Prostate gland (tissue), 2 donors: ENCODE measurements at regions not wholly inside any gene's neighbourhood (a gene's known extent, or its start where the extent isn't known, plus 50 kb on each side); places are given as distances from the start of the nearest gene placed in this dataset.
"Not testable (repeated sequence)": the region's sequence is repeated elsewhere in the genome, so short reads cannot be mapped to it uniquely, and the experiment has no call there.

Source experiments
- DNase-seq: peaks from one replicate; pipeline ENCODE4 v3.0.0-alpha.2; 2019; ENCODE audit warnings: low spot score
- H3K27ac ChIP-seq, 2 donors: fragments of 200-600 bp; sonication (generic); 2 replicates each; pipeline ENCODE4 v1.5.1; 2017 to 2019
- H3K27me3 ChIP-seq: fragments of 200-600 bp; sonication (generic); replicated peaks from 2 replicates; pipeline ENCODE4 v1.5.1; 2019; ENCODE audit not compliant: insufficient read depth
- H3K36me3 ChIP-seq, 2 donors: fragments of 200-600 bp; sonication (generic); 1 replicate in 1 of 2; 2 replicates in 1 of 2; pipeline versions ENCODE4 v1.5.1 to v1.8.1; 2017 to 2019
- H3K4me1 ChIP-seq: fragments of 200-600 bp; sonication (generic); replicated peaks from 2 replicates; pipeline ENCODE4 v1.5.1; 2019
- H3K4me3 ChIP-seq, 2 donors: fragments of 200-600 bp; sonication (generic); 2 replicates each; pipeline ENCODE4 v1.5.1; 2017 to 2019
- H3K9me3 ChIP-seq: fragments of 200-600 bp; sonication (generic); 2 replicates; pipeline ENCODE4 v1.5.1; 2017
- CTCF ChIP-seq, 4 experiments: fragments of 200-600 bp in 2 of 4; fragments of 450-650 bp in 2 of 4; sonication (generic) in 2 of 4; IDR thresholded peaks; 1 replicate in 3 of 4; 2 replicates in 1 of 4; pipeline ENCODE4 v1.5.1; 2016 to 2019; ENCODE audit warnings: antibody characterized with exemption in 4 of 4, mild to moderate bottlenecking in 2 of 4, moderate library complexity in 2 of 4
- POLR2A ChIP-seq: fragments of 450-650 bp; IDR thresholded peaks from one replicate; pipeline ENCODE4 v1.6.1; 2016; ENCODE audit warnings: antibody characterized with exemption, mild to moderate bottlenecking
- POLR2AphosphoS5 ChIP-seq: sonication (generic); formaldehyde crosslinking; IDR thresholded peaks from one replicate; pipeline ENCODE4 v1.6.1; 2017; ENCODE audit warnings: antibody characterized with exemption
- WGBS: methylation state at CpG from one replicate; pipeline ENCODE4 v1.1.5; 2018; 5-methylcytosine and 5-hydroxymethylcytosine counted together
- intact Hi-C: fragments of 100-400 bp; cut with DNase I; formaldehyde crosslinking; loops from one replicate; pipeline ENCODE4 v1.14.2; 2022

GRCh38 chrX:117610806-117611205, 505.8 kb downstream of the KLHL13 start:
- Histone ChIP-seq H3K4me3 (no peak overlapping the region), H3K36me3 (no peaks in the 10 kb centered on the region), H3K4me1 (no peaks in the 10 kb centered on the region), H3K27ac (no peak overlapping the region), H3K9me3 (no peaks in the 10 kb centered on the region), H3K27me3 (no peaks in the 10 kb centered on the region)
- 81% methylated on average over 3 of the region's 3 CpGs for WGBS
- no peak for DNase-seq
- intact Hi-C loops, result no loop called here
- TF ChIP-seq POLR2AphosphoS5 (no peak), CTCF (IDR thresholded peaks at IDR 0.05) (no peak), POLR2A (no peak)

GRCh38 chrX:117610049-117610448, 506.6 kb downstream of the KLHL13 start:
- H3K27me3 ChIP-seq, result no peaks in the 10 kb centered on the region
- no peak for TF ChIP-seq CTCF (IDR thresholded peaks at IDR 0.05)
- TF ChIP-seq POLR2A, result no peak
- no peak for TF ChIP-seq POLR2AphosphoS5
- no peaks in the 10 kb centered on the region for H3K9me3 ChIP-seq
- no peaks in the 10 kb centered on the region for H3K4me1 ChIP-seq
- no peak for DNase-seq
- H3K36me3 ChIP-seq, result no peaks in the 10 kb centered on the region
- H3K4me3 ChIP-seq, result no peak overlapping the region
- no peak overlapping the region for H3K27ac ChIP-seq
- 73% methylated on average over 3 of the region's 3 CpGs for WGBS
- intact Hi-C loops, result no loop called here

GRCh38 chrX:117607561-117607960, 509.0 kb downstream of the KLHL13 start:
- TF ChIP-seq POLR2A, result no peak
- TF ChIP-seq POLR2AphosphoS5, result no peak
- TF ChIP-seq CTCF (IDR thresholded peaks at IDR 0.05), result no peak
- intact Hi-C loops, result no loop called here
- Histone ChIP-seq H3K4me1 (no peaks in the 10 kb centered on the region), H3K27me3 (no peaks in the 10 kb centered on the region), H3K36me3 (no peaks in the 10 kb centered on the region), H3K9me3 (no peaks in the 10 kb centered on the region), H3K4me3 (no peak overlapping the region), H3K27ac (no peak overlapping the region)
- no peak for DNase-seq

GRCh38 chrX:117606101-117606500, 510.5 kb downstream of the KLHL13 start:
- not testable (repeated sequence) for H3K27ac ChIP-seq, H3K9me3 ChIP-seq, H3K4me1 ChIP-seq

GRCh38 chrX:117570160-117570559, 546.5 kb downstream of the KLHL13 start:
- no peaks in the 10 kb centered on the region for H3K27me3 ChIP-seq
- no peaks in the 10 kb centered on the region for H3K36me3 ChIP-seq
- H3K27ac ChIP-seq, result no peak overlapping the region
- TF ChIP-seq POLR2A (no peak), CTCF (IDR thresholded peaks at IDR 0.05) (no peak), POLR2AphosphoS5 (no peak)
- no peaks in the 10 kb centered on the region for H3K4me1 ChIP-seq
- DNase-seq, result no peak
- intact Hi-C loops, result no loop called here
- no peaks in the 10 kb centered on the region for H3K9me3 ChIP-seq
- no peak overlapping the region for H3K4me3 ChIP-seq

More at GRCh38 chrX:117606101-117606500, 510.5 kb downstream of the KLHL13 start:
- DNase-seq, H3K27me3 ChIP-seq, intact Hi-C loops, H3K36me3 ChIP-seq, H3K4me3 ChIP-seq: not testable (repeated sequence)

GRCh38 chrX:117568238-117568637, 548.4 kb downstream of the KLHL13 start:
- Histone ChIP-seq H3K36me3 (no peaks in the 10 kb centered on the region), H3K27ac (no peak overlapping the region), H3K4me3 (no peak overlapping the region), H3K27me3 (no peaks in the 10 kb centered on the region), H3K9me3 (no peaks in the 10 kb centered on the region), H3K4me1 (no peaks in the 10 kb centered on the region)
- WGBS, result 61% methylated on average over 3 of the region's 3 CpGs
- no peak for DNase-seq
- intact Hi-C loops, result no loop called here
- no peak for TF ChIP-seq POLR2A
- no peak for TF ChIP-seq POLR2AphosphoS5
- no peak for TF ChIP-seq CTCF (IDR thresholded peaks at IDR 0.05)
